ENCODE measurements at regions not wholly inside any gene's neighbourhood (a gene's known extent, or its start where the extent isn't known, plus 50 kb on each side); places are given as distances from the start of the nearest gene placed in this dataset.

DNA sequence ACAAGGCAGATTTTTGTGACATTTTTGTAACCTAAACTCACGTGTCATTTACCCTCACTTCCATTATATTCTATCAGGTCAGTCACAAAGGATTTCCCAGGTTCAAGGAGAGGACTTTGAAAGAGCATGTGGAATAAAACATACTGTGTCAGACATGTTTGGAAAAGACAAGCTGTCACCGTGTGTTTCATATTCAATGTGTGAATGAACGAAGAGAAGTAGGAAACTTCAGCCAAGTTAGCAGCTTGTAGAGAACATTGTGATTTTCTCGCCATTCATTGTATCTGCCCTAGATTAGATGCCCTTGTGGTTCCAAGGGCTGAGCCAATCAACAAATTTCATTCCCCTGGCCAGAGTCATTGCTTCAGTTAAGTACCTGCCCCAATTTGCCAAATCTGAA, 2288.9 kb upstream of the PCDH20 start:
- DNase-seq: no peak

DNA sequence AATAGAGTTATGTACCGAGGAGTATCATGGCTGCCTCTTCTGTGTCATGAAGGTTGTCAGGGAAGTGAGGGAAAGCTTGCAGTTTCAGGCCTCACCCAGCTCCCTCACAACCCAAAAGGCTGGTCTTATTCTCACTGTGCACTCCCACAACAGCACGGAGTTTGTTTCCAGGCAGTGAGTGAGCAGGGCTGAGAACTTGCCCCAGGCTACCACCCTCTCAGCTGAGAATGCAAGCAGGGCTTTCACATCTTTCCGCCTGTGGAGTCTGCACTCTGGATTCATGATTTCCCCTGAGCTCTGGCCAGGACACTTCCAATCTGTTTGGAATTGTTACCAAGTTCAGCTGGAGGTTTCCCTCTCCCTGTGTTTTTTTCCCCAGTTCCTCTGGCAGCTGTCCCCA, 2284.7 kb upstream of the PCDH20 start:
- no peak for DNase-seq

DNA sequence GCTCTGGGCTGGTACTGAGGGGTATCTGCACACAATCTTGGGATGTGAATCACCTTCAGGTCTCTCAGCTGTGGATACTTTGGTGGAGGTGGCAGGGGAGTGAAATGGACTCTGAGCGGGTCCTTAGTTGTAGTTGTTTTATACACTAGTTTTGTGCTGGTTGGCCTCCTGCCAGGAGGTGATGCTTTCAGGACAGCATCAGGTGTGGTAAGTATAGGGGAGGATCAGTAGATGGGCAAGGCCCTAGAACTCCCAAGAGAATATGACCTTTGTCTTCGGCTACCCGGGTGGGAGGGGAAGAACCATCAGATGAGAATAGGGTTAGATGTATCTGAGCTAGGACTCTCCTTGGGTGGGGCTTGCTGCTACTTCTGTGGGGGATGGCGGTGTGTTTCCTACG, 2284.3 kb upstream of the PCDH20 start:
- no peak for DNase-seq

DNA sequence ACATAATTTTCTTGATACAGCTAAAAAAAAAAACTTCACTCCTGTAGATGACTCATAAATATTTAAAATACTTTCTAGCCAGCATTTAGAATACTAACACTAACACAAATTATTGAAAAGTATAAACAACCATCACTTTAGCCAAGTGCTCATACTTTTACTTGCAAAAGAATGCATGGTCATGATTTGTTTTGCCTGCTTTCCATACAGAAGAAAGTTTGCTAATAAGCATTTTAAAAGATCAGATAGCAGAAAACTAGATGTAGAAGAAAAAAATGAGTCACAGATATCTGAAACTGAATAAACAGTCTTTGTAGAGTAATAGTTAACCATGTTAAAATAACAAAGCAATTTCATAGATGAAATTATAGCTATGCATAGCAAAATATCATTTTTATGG, 2280.4 kb upstream of the PCDH20 start:
- DNase-seq: no peak

DNA sequence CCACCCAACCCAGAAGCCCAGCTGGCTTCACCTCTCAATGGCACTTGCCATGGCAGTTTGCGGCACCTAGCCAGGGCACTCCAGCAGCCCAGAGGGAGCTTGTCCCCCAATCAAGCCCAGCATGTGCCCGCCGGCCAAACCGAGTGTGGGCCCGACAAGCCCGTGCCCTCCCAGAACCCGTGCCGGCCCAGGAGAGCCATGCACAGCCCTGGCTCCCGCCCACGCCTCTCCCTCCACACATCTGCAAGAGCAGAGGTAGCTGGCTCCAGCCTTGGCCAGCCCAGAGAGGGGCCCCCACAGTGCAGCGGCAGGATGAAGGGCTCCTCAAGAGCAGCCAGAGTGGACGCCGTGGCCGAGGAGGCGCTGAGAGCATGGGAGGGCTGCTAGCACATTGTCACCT, 2278.0 kb upstream of the PCDH20 start:
- no peak for DNase-seq

DNA sequence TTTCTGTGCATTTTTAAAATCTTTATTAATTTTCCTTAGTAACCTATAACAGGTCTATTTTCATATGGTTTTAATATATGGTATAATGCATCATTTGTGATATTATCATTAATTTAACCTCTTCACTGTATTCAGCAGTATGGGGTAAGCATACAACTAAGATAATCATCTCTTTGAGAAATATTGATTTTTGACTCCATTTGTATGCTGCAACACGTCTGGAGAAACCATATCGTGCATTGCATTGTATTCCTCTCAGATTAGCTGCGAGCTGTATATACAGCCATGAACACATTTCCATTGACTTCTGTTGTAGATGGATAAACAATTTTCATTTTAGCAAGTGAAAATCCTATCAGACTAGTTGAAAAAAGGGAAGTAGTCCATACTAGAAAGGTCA, 2275.8 kb upstream of the PCDH20 start:
- no peak for DNase-seq

DNA sequence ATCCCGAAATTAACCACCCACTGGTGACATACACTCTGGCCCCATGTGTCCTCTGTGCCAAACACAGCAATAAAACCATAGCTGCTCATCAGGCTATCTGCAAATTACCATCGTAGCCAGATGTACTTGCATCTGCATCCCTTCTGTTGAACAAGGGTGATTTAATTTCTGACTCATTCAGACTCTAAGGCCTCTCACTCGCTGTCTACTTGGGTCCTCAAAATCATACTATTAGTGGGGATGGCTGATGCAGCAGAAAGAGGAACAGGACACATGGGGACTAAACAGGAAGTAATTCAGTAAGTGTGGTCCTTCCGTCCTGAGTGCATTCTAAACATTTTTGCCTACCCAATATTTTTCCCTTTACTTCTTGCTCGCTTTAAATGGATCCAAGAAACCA, 2275.0 kb upstream of the PCDH20 start:
- no peak for DNase-seq

DNA sequence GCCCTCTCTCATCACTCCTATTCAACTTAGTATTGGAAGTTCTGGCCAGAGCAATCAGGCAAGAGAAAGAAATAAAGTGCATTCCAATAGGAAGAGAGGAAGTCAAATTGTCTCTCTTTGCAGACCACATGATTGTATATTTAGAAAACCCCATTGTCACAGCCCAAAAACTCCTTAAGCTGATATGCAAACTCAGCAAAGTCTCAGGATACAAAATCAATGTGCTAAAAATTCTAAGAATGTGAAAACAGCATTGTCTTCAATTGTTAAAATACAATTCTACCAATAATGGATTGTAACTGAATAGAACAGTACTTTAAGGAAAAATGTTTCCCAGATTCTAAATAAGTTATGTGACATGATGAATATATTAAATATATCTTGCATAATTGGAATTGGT, 2269.2 kb upstream of the PCDH20 start:
- no peak for DNase-seq

DNA sequence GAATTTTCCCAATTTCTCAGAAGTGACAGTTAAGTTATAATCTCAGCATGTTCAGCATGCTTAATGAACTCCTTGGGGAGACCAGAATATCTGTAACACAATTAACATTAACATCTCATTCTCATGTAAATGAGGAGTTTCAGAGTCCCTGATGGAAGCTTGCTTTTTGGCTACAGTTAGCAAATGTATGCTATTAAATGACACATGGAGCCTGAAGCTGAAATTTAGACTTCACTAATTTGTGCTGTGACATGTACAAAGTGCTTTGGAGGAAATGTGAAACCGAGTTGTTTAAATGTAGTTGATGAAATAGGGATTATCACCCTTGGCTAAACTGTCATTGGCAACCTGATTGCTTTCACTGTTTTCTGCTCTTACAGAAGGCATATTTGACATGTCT, 2265.1 kb upstream of the PCDH20 start:
- no peak for DNase-seq

DNA sequence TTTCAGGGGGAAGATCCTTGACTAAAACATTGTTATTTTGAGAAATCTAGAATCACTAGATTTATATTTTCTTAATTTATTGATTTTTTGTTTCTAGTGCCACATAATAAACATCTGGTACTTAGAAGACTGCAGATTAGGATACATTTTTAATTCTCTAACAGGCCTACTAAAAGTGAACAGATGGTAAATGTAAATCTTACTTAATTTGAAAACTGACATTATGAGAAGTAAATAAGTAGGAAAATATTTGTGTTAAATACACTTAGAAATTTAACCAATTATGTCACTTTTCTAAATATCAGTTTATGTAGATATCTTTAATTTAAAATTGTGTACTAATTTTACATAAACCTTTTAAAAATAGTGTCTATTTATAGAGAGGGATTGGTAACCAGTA, 2255.6 kb upstream of the PCDH20 start:
- DNase-seq: no peak

DNA sequence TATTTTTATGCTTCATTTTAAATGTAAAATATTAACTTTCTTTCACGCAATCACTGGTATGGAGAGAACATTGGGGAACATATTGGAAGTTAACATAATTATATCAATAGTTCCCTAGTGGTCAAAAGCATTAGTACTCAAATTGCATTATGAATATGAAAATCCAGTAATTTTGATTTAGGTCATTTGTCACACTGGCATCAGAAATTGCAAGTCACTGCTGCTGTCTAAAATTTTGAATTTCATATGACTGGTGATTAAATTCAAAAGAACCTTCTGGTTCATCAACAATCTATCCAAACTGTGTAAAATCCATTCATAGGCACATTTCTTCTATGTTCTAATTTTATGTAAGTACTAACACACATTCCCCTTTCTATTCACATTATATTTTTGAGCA, 2235.7 kb upstream of the PCDH20 start:
- no peak for DNase-seq

DNA sequence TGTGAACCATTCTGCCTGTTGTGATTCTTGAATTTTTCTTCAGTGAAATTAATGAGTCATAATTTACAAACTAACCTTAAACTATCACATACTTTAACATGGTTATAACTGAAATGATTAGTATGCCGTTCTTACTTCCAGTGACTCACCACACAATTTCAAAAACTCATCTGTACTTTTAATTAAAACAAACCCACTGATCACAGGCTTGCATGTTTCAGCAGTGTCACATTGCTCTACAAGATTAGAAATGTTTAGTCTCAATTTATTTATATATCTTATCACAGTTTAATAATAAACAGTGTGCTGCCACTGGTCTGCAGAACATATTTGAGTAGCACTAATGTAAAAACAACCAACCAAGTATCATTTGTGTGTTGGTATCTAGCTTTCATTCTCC, 2227.9 kb upstream of the PCDH20 start:
- DNase-seq: no peak

DNA sequence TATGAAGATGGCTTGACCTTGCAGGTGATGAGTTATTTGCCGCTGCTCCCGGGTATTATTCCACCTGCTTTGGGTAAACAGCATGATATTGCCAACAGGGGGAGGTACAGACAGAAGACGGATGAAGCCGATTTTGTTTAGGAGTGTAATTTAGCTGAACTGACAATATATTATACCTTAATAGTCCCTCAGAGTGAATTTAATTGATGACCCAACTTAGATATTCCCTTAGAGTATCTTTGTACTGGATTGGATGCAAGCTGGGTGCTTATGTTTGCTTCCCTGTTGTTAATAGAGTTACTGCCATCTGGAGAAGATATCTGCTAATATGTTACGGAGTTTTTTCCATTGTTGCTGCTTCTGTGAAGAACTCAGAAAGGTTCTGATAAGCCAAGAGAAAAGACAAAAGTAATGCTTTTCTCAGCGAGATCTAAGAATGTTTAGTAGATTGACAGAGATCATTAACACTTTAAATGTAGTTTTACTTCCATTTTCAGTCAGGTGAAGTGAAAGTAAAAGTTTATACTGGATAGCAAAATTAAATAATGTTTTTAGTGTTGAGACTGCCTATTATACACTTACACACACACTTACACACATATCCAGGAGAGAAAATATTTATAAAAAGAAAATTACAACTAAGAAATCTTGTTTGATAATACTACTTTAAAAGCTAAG, 2220.8 kb upstream of the PCDH20 start:
- no peak for DNase-seq

DNA sequence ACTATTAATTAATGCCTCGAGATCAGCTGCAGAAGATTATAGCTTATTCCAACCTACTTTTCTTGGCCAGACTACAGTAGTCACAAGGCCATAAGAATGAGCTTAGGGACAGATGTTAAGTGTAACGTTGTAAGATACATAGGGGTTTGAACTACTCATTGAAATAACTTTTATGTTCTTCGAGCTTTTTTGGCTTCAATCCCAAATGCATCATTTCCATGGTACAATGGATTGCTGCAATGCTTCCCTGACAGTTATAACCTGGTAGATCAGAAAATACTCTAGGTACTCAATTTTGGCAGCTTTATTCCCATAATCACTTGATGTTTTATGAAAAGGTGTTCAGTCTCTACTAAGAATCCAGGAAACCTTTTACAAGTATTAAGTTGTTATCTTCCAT, 2216.7 kb upstream of the PCDH20 start:
- no peak for DNase-seq

DNA sequence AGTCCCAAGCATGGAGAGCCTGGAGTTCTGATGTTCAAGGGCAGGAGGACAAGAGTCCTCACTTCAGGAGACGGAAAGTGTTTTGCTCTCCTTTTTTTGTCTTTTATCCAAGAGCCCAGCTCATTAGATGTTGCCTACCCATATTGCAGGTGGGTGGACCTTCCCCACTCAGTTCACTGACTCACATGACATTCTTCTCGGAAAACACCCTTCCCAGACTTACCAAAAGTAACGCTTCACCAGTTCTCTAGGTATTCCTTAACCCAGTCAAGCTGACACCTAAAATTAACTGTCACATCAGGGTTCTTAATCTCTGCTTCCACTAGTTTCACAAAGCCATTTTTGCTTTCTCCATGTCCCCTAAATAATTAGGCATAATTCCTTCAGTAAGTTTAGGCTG, 2215.4 kb upstream of the PCDH20 start:
- no peak for DNase-seq

DNA sequence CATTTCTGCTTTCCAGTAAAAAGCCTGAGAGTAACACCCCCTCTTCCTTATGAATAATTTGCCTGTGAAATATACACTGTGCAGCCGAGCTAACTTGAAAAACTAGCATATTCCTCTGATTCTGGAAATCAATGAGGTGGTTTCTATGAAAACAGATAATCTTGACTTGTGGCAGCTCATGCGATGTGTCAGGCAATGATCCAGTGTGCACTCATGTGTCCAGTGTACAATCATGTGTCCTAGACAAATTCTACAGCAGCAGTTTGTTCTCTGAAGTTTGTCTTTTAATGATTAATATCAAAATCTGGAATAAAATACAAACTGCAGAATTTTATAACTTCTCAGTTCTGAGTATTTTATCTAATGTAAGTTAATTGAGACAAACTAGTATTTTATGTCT, 2213.9 kb upstream of the PCDH20 start:
- no peak for DNase-seq

DNA sequence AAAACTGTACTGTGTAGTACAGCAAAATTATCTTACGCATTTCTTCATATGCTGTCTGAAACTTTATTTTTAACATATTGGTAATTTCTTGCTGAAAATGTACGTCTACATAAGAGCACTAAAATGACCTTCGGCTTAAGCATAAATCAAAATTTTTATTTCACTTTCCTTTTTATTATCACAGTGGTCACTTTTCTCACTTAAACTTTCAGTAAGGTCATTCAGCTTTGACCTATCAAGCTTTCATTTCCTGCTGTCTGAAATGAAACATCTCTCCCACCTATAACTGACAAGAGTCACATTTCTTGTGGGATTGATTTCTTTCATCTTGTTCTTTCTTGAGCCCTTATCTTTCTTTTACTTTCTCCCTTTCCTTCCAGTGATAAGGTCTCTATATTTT, 2212.7 kb upstream of the PCDH20 start:
- no peak for DNase-seq

DNA sequence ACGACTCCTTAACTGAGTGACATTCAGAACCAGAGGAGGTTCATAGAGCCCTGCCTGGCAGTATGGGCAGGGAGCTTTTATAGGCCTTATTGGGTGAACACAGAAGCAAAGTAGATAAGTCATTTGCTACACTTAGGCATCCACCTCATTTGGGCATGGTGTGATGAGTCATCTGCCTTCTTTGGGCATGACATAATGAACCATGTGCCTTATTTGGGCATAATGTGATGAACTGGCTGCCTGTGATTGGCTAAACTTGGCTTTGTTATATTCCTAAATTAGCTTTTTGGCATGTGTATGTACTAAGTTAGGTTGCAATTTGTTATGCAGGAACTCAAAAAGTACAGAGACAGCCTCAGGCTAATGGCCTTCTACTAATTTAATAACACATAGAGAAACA, 2210.2 kb upstream of the PCDH20 start:
- no peak for DNase-seq

DNA sequence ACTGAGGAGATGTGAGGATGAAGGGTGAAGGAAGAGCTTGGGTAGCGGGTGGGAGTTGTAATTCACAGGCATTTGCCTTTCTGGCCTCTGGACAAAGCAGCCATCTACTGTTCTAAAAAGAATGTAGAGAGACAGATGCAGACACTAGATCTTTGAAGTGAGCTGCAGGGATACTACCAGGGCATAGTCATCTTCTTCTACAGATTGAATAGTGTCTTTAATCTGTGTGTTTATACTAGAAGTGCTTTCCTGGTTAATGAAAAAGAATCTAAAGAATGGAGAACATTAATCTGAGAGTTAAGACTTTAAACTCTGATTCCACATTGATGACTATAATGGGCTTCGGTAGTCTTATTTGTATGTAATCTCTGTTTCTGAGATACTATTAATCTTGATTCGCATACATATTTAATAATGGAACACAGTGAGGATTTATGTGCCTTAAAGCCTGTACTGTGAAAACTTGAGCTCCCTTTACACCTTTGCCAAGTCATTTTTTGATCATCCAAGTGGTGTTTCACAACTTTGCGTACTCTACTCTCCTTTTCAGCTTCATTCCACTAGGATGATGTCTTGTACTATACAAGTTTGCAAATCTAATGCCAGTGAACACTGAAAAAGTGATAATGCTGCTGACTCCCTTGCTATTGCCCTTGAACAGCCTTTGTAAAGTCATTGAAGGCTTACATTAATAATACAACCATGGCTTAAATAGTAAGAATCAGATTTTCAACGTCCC, 2199.4 kb upstream of the PCDH20 start:
- no peak for DNase-seq

DNA sequence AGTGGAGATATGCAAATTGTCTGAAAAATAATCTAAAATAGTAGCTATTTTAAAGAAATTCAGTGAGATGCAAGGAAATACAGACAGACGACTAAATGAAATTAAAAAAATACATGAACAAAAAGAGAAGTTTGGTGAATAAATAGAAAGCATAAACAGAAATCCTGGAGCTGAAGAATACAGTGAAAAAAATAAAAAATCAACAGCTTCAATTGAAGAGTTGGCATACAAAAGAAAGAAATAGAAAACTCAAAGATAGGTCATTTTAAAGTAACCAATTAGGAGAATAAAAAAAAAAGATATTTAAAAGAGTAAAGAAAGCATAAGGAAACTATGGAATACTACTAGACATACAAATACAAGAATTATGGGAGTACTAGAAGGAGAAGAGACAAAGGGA, 2191.5 kb upstream of the PCDH20 start:
- DNase-seq: no peak

DNA sequence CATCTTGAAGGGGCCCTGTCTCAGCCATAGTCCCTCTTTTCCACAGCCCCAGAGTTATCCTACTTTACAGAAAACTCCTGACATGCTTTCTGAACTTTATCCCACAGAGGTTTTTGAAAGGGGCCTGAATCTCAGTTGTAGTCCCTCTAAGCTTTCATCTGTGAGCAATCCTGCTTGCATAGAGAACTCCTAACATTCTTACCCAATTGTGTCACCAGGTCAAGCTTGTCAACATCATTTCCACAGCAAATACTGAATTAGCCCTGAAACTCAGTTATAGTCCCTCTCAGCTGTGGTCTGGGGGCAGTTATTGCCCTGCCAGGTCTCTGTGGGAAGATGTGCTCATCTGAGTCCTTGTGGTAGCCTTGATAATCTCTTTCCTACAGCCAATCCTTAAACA, 2190.3 kb upstream of the PCDH20 start:
- DNase-seq: no peak

DNA sequence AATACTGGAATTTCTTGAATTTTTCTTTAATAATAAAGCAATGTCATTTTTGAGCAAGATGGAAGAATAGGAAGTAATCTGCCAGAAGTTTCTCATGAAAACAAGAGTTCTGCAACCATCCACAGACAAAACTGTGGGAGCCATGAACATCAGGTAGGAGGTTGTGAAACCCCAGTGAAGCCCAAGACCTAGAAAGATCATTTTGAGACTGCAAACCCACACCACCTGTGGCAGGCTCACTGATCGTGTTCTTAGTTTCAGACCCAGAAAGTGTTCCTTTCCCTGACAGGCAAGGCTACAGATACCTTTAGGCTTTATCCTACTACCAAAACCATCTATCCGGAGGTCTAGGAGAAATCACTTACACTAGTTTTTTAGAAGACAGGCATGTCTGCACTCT, 2189.8 kb upstream of the PCDH20 start:
- DNase-seq: no peak

DNA sequence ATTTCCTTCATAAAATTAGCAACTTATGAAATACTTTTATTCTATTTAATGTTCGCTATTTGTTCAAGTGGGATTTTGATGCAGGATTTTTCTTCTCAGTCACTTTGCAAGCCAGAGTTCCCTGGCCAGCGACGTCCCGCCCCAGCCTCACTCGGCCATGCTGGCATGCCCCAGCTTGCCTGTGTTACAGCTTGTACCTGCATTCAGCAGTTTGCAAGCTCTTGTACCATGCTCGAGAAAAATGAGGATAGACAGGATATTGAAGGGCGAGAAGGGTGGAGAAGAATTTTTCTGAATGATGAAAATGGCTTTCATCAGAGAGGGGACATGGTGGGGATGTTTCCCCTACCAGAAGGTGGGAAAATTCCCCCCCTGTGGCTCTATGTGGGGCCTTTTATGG, 2180.2 kb upstream of the PCDH20 start:
- DNase-seq: no peak

DNA sequence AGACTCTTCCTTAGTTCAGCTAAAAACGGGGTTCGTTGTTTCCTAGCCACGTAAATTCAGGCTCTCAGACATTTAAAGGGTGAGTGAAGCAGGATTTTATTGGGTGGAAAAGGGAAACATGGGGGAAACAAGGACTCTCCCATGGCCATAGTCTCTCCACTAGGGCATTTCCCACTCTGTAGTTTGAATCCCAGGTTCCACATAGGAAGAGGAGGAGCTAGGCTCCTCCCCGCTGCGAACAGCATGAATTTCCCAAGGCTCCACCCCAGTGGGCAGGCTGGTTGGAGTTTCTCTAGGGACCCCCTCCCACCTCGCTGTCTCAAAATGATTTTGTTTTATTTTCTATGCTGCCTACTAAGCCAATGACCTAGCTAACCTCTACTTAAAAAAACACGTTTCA, 2170.8 kb upstream of the PCDH20 start:
- DNase-seq: no peak

DNA sequence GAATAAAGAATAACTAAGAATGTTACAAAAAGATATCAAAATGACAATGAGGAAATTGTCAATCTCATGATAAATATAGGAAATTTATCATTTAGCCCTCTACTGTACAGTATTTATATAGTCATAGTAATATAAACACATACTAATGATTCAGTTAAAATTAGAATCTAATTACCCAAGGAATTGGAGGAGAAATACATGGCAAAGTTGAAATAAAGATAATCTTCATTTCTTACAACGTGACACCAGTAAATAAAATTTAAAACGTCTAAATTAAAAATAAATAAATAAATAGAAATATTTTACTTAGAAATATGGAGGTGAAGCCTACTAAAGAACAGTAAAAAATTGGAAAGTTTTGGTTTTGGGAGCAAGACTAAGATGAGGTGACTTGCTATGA, 2163.1 kb upstream of the PCDH20 start:
- DNase-seq: no peak
